ENCODE measurements at regions not wholly inside any gene's neighbourhood (a gene's known extent, or its start where the extent isn't known, plus 50 kb on each side); places are given as distances from the start of the nearest gene placed in this dataset.

GRCh38 chr14:22497144-22497423 lies 91.9 kb downstream of the DAD1 start:
- no peaks in the 10 kb centered on the region for H3K4me1 ChIP-seq (replicated peaks in 1 of 2)
- intact Hi-C loops (cut with DNase I) = no loop called here
- H3K27ac ChIP-seq = no peak overlapping the region
- 73 to 93% (median 78%) methylated on average over 2 of the region's 2 CpGs for WGBS, 4 donors
- TF ChIP-seq POLR2A (IDR thresholded peaks at IDR 0.05) = no peak
- TF ChIP-seq CTCF (IDR thresholded peaks at IDR 0.05) = no peak
- no peak for DNase-seq
- H3K27me3 ChIP-seq = no peaks in the 10 kb centered on the region
- H3K36me3 ChIP-seq (replicated peaks in 1 of 2) = no peaks in the 10 kb centered on the region
- H3K4me3 ChIP-seq = no peak overlapping the region
- no peaks in the 10 kb centered on the region for H3K9me3 ChIP-seq (replicated peaks in 1 of 3)

GRCh38 chr14:22494486-22495135 lies 94.4 kb downstream of the DAD1 start:
- intact Hi-C loops (cut with DNase I) = no loop called here
- Histone ChIP-seq H3K27ac (no peak overlapping the region), H3K27me3 (no peaks in the 10 kb centered on the region), H3K4me1 (replicated peaks in 1 of 2) (no peaks in the 10 kb centered on the region), H3K36me3 (replicated peaks in 1 of 2) (no peaks in the 10 kb centered on the region), H3K4me3 (no peak overlapping the region), H3K9me3 (replicated peaks in 1 of 3) (no peaks in the 10 kb centered on the region)
- no peak for TF ChIP-seq POLR2A (IDR thresholded peaks at IDR 0.05)
- no peak for TF ChIP-seq CTCF (IDR thresholded peaks at IDR 0.05)
- 73 to 87% (median 80%) methylated on average over 5 of the region's 5 CpGs for WGBS, 4 donors
- no peak for DNase-seq

DNA sequence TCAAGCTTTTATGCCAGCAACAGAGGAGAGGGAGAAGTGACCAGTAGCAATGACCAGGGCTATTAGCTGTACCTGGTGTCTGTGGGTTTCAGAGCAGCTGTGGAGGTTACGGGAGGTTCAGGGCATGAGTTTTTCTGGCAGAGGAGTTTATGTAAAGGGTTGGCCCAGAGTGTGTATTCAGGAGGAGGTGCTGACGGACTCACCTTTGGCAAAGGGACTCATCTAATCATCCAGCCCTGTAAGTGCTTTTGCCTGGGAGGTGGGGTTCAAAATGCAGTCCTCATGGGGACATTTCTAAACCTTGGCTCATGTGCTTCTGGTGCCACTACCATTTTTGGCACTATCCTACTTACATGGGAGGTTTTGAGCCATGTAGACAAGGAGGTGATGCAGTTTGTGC lies 95.3 kb downstream of the DAD1 start:
- H3K36me3 ChIP-seq (replicated peaks in 1 of 2) = no peaks in the 10 kb centered on the region
- H3K4me3 ChIP-seq = no peak overlapping the region
- intact Hi-C loops (cut with DNase I) = no loop called here
- no peaks in the 10 kb centered on the region for H3K4me1 ChIP-seq (replicated peaks in 1 of 2)
- 83 to 100% (median 95%) methylated on average over 1 to 2 of the region's 2 CpGs for WGBS, 4 donors
- no peaks in the 10 kb centered on the region for H3K9me3 ChIP-seq (replicated peaks in 1 of 3)
- H3K27me3 ChIP-seq = no peaks in the 10 kb centered on the region
- TF ChIP-seq POLR2A (IDR thresholded peaks at IDR 0.05) = no peak
- TF ChIP-seq CTCF (IDR thresholded peaks at IDR 0.05) = no peak
- no peak overlapping the region for H3K27ac ChIP-seq
- DNase-seq = no peak

DNA sequence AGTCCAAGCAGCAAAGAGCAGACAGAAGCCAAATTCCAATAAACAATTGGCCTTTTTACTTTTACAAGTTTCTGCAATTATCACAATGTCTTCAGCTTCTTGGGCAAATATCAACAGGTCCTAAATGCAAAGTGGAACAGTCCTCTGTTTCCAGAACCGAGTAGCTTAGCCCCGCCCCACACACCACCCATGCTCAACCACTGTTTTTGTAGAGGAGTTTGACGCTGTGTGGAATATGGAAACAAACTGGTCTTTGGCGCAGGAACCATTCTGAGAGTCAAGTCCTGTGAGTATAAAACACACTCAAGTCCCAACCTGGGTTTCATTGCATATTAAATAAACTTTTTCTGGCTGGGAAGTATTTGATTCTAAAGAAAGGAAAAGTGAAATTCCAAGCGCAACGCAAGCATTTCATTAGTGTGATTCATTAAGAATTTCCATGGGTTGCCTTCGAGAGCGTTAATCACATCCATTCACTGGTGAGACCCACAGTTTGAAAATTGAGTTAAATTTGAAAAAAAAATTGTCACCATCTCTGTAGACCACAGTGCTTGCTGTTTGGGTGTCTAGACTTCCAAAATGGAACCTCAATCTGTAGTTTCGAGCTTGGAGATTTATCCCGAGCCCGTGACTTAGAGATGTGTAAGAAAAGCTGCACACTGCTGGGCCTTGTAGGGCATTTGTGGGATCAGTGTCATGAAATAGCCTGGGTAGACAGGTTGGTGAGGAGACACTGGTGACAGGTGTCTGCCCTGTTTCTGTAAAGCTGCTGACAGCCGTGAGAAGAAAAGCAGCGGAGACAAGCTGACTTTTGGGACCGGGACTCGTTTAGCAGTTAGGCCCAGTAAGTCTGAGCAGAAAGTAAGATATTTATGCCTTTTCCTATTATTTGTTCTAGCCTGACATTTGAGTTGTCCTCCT lies 96.1 kb downstream of the DAD1 start:
- intact Hi-C loops (cut with DNase I) = no loop called here
- no peak overlapping the region for H3K27ac ChIP-seq
- 80 to 89% (median 87%) methylated on average over 15 of the region's 15 CpGs for WGBS, 4 donors

More for the DNA sequence above, 96.1 kb downstream of the DAD1 start:
- Histone ChIP-seq H3K36me3 (replicated peaks in 1 of 2) (no peaks in the 10 kb centered on the region), H3K4me1 (replicated peaks in 1 of 2) (no peaks in the 10 kb centered on the region), H3K4me3 (no peak overlapping the region), H3K27me3 (no peaks in the 10 kb centered on the region), H3K9me3 (replicated peaks in 1 of 3) (no peaks in the 10 kb centered on the region)
- DNase-seq = no peak
- no peak for TF ChIP-seq CTCF (IDR thresholded peaks at IDR 0.05)

Measured in adrenal gland (tissue), 9 donors.